NOMO-1 treated with dmso at 0.1 percent for 144 hours (cell line): ENCODE measurements at regions not wholly inside any gene's neighbourhood (a gene's known extent, or its start where the extent isn't known, plus 50 kb on each side); places are given as distances from the start of the nearest gene placed in this dataset.

Experiments used
- DNase-seq: peaks from one replicate; lab custom pipeline; 2025; ENCODE audit not compliant: unreplicated experiment; lab: John Stamatoyannopoulos, UW

GRCh38 chr10:79003183-79004100 lies 65.3 kb upstream of the ZMIZ1 start:
- DNase-seq = no peak

- DNase-seq = no peak
Measured at GRCh38 chr10:79004311-79004710, 64.5 kb upstream of the ZMIZ1 start.

DNA sequence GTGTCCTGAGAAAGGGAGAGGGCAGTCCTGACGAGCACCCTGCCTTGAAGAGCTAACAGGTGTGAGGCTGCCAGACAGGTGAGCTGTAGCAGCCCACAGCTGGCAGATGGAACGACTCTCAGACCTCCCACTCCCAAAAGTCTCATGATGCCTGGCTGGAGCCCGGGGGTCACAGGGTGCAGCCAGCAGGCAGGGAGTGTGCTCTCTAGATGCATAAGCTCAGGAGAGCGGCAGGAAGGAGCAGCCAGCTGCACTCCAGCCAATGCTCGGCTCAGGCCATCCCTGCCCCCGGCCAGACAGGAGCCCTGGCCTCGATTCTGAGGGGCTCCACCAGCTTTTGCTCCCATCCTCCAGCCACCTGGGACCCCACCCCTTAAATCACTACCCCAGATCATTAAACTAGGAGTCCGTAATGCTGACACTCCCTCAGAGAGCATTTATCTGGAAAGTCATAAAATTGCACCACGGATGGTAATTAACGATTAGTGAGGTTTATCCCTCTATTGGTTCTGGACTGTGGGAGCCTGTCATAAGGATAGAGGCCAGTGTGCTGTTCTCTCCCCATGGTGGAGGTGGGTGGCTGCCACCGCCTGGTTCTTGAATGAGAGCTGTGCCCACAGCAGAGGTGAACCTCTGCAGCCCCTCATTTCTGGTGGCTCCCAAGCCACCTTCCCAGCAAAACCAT lies 63.5 kb upstream of the ZMIZ1 start:
- no peak for DNase-seq

DNA sequence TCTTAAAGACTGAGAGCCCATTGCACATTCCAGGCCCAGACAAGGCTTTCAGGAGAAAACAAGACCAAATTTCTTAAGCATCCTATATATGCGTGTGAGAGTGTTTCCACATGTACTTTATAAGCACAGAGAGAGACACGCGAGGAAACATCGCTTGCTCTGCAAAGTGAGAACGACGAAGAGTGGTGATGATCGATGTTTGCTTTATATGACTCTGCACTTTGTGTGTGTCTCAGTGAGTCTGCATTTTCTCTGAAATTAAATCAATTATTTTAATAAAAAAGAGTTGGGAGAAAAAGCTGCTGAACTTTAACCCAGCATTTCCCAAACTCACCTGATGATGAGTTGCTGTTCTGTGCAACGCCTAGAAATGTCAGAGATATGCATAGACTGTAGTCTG lies 61.7 kb upstream of the ZMIZ1 start:
- DNase-seq = no peak

GRCh38 chr10:79007421-79008319 lies 61.1 kb upstream of the ZMIZ1 start:
- DNase-seq = no peak

DNA sequence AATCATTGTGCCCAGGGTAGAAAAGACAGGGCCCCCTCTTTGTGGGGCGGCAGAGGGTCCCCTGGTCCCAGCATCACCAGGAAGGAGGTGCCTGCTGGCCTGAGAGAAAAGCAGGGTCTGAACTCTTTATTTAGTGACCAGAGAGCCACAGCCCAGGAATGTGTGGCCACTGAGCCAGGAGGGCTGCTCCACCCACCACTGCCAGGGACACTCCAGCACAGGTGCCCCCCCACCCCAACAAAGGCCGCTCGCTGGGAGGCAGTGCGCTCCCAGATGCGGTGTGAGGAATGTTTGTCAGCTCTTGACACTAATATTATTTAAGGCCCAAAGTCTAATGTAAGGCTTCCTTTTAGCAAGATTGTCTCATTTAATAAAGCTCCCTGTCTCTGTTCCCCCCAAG lies 59.6 kb upstream of the ZMIZ1 start:
- no peak for DNase-seq

GRCh38 chr10:79012567-79012966 lies 56.2 kb upstream of the ZMIZ1 start:
- DNase-seq = no peak

DNA sequence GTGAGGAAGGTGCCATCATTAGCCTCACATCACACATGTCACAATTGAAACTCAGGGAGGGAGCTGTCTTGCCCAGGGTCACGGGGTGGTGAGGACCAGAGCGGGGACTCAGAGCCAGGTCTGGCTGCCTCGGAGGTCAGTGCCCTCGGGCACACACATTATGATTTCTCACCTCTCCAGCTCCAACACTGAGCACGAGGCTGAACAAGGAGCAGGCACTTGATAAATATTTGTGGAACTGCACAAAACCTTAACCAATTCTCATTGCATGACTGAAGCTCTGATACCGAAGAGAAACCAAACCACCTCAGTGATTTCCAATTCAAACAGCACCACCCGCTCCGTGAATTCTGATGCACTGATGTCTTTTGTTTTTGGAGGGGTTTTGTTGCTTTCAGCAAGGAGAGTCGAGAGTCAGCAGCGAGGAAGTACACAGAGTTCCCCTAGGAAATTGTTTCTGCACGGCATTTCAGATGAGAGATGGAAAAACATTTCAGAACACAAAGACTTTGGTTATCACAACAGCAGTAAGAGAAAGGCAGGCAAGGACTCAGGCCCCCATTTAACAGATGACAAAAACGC lies 55.3 kb upstream of the ZMIZ1 start:
- no peak for DNase-seq

GRCh38 chr10:79014796-79015195 lies 54.0 kb upstream of the ZMIZ1 start:
- no peak for DNase-seq

DNA sequence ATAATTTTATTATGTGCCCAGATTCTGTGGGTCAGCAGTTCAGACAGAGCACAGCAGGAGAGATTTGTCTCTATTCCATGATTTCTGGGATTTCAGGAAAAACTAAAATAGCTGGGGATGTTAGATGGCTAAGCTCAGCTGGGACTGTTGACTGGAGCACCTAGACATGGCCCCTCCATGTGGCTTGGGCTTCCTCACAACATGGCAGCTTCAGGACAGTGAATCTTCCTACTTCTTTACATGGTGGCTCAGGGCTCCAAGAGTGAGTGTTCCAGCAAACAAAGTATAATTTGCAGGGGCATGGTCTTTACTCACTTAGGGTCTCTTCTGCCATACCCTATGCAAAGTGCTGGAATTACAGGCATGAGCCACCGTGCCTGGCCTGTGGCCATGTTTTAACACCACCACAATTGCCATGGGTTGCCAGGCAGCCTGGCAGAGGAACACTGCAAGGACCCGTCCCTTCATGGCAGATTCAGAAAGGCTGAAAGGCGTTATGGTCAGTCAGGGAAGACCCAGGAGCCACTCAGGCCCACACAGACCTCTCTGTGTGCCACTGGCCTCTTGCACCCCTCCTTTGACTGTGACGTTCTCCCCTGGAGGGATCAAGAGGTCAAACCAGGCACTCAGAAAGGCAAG lies 50.8 kb upstream of the ZMIZ1 start:
- DNase-seq = no peak

DNA sequence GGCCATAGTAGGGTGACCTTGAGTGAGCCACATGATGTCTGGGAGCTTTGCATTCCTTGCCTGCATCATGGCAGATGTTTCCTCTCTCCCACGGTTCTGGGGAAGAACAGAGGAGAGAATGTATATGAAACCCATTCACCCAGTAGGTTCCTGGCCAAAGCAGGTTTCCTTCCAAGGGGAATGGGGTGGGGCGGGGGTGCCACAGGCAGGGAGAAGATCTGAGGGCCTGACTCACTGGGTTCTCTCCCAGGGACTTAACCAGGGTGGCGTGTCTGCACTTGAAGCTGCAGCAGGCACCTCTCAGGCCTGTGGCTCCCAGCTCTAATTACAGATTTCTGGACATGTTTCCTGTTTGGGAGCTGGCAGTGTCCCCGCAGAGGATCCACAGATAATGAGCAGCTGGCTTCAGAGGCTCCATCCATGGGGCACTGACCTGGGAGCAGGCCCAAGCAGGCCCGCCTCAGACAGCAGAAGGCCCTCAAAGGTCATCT lies 50.2 kb upstream of the ZMIZ1 start:
- DNase-seq = no peak
